Mesothelial cell of epicardium (in vitro differentiated cells): ENCODE measurements at regions not wholly inside any gene's neighbourhood (a gene's known extent, or its start where the extent isn't known, plus 50 kb on each side); places are given as distances from the start of the nearest gene placed in this dataset.
"Not testable (repeated sequence)": the region's sequence is repeated elsewhere in the genome, so short reads cannot be mapped to it uniquely, and the experiment has no call there.

Experiments
- DNase-seq, 2 experiments: peaks; one replicate each; pipeline ENCODE4 v3.0.0; 2021; ENCODE audit warnings: low spot score in 2 of 2; ENCODE audit not compliant: unreplicated experiment in 2 of 2
- H3K27ac Mint-ChIP-seq: 2 replicates; pipeline ENCODE4 v1.8.0; 2021; ENCODE audit warnings: mixed read lengths
- H3K27me3 Mint-ChIP-seq: 2 replicates; pipeline ENCODE4 v1.8.0; 2021; ENCODE audit warnings: low read depth, mixed read lengths
- H3K36me3 Mint-ChIP-seq: 2 replicates; pipeline ENCODE4 v1.8.0; 2021; ENCODE audit warnings: mixed read lengths
- H3K4me1 Mint-ChIP-seq: 2 replicates; pipeline ENCODE4 v1.8.0; 2021; ENCODE audit warnings: mixed read lengths
- H3K4me3 Mint-ChIP-seq: 2 replicates; pipeline ENCODE4 v1.8.0; 2021; ENCODE audit warnings: mild to moderate bottlenecking, moderate library complexity, mixed read lengths
- H3K9me3 Mint-ChIP-seq: 2 replicates; pipeline ENCODE4 v1.8.0; 2021; ENCODE audit warnings: mixed read lengths
- TF ChIP-seq, protein P1 (sequence below): fragments of 200-600 bp; sonication (generic); IDR thresholded peaks from one replicate; pipeline ENCODE4 v1.5.0; 2021; ENCODE audit warnings: antibody characterized with exemption; ENCODE audit not compliant: unreplicated experiment

DNA sequence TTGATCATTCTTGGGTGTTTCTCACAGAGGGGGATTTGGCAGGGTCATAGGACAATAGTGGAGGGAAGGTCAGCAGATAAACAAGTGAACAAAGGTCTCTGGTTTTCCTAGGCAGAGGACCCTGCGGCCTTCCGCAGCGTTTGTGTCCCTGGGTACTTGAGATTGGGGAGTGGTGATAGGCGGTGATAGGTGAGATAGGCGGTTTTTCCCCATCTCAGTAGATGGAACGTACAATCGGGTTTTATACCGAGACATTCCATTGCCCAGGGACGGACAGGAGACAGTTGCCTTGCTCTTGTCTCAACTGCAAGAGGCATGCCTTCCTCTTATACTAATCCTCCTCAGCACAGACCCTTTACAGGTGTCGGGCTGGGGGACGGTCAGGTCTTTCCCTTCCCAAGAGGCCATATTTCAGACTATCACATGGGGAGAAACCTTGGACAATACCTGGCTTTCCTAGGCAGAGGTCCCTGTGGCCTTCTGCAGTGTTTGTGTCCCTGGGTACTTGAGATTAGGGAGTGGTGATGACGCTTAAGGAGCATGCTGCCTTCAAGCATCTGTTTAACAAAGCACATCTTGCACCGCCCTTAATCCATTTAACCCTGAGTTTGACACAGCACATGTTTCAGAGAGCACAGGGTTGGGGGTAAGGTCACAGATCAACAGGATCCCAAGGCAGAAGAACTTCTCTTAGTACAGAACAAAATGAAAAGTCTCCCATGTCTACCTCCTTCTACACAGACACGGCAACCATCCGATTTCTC is 86.2 kb downstream of the OR2B2 start:
- Mint-ChIP-seq H3K4me1 (peaks cover 26% of the 10 kb centered on the region), H3K4me3 (peak overlapping the region; percentile 60), H3K27ac (peak overlapping the region; percentile 91)
- not testable (repeated sequence) for H3K27me3 Mint-ChIP-seq, H3K36me3 Mint-ChIP-seq, DNase-seq, H3K9me3 Mint-ChIP-seq

DNA sequence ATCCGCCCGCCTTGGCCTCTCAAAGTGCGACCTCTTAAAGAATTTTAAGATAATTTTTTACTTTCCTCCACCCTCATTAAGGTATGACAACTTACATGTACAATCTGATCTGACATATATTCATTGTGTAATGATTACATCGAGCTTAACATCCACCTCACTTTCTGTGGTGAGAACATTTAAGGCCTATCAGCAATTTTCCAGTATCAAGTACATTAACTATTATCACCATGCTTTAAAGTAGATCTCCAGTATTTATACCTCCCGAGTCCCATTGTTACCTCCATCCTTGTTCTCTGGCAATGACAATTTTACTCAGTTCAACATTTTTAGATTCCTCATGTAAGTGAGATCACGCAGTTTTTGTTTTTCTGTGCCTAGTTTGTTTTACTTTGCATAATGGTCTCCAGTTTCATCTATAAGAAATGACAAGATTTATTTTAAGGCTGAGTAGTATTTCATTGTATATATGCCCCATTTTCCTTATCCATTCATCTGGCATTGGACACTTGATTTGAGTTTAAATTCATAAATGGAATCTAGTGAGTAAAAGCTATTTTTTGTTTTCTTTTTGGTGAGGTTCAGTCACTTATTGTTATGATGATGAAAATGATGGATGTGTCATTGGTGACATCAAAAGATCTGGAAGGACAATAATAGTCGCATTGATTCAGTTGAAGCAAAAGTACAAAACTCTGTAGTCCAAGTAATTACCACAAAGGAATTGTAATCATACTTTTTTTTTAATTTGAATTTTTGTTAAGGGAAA is 87.0 kb downstream of the OR2B2 start:
- Mint-ChIP-seq H3K9me3 (no peaks in the 10 kb centered on the region), H3K27ac (peak overlapping the region; percentile 100), H3K27me3 (no peaks in the 10 kb centered on the region), H3K4me1 (peaks cover 20% of the 10 kb centered on the region), H3K36me3 (peaks cover 4% of the 10 kb centered on the region), H3K4me3 (peak overlapping the region; percentile 95)
- TF ChIP-seq, protein P1, sequence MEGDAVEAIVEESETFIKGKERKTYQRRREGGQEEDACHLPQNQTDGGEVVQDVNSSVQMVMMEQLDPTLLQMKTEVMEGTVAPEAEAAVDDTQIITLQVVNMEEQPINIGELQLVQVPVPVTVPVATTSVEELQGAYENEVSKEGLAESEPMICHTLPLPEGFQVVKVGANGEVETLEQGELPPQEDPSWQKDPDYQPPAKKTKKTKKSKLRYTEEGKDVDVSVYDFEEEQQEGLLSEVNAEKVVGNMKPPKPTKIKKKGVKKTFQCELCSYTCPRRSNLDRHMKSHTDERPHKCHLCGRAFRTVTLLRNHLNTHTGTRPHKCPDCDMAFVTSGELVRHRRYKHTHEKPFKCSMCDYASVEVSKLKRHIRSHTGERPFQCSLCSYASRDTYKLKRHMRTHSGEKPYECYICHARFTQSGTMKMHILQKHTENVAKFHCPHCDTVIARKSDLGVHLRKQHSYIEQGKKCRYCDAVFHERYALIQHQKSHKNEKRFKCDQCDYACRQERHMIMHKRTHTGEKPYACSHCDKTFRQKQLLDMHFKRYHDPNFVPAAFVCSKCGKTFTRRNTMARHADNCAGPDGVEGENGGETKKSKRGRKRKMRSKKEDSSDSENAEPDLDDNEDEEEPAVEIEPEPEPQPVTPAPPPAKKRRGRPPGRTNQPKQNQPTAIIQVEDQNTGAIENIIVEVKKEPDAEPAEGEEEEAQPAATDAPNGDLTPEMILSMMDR, result no peak
- no peak for DNase-seq

- DNase-seq, H3K36me3 Mint-ChIP-seq, H3K27me3 Mint-ChIP-seq, H3K9me3 Mint-ChIP-seq: not testable (repeated sequence)
- Mint-ChIP-seq H3K4me1 (peaks cover 14% of the 10 kb centered on the region), H3K27ac (peak overlapping the region; percentile 100), H3K4me3 (peak overlapping the region; percentile 95)
Observed at GRCh38 chr6:27824211-27825024, 87.8 kb downstream of the OR2B2 start.

DNA sequence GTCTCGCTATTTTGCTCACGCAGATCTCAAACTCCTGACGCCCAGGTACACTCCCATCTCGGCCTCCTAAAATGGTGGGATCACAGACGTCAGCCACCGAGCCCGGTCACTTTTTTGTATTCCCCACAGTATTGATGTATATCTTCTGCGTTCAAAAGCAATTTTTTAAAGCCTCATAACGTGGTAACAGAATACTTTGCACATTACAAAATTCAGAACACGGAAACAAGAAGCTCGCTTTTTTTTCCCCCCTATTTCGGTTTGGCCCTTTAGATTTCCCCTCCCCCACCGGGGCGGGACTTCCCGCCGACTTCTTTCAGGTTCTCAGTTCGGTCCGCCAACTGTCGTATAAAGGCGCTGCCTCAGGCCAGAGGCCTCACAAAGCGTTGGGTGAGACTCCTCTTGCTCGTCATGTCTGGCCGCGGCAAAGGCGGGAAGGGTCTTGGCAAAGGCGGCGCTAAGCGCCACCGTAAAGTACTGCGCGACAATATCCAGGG is 88.4 kb downstream of the OR2B2 start:
- Mint-ChIP-seq H3K4me1 (peaks cover 12% of the 10 kb centered on the region), H3K27ac (peak overlapping the region; percentile 100), H3K4me3 (peak overlapping the region; percentile 95)
- not testable (repeated sequence) for H3K27me3 Mint-ChIP-seq, H3K9me3 Mint-ChIP-seq, H3K36me3 Mint-ChIP-seq
- DNase-seq, result peak in 1 of 2 experiments; percentile 77

GRCh38 chr6:27816906-27817305 is 95.3 kb downstream of the OR2B2 start:
- H3K27ac Mint-ChIP-seq, result peak overlapping the region; percentile 23
- H3K36me3 Mint-ChIP-seq, result no peaks in the 10 kb centered on the region
- H3K4me1 Mint-ChIP-seq, result peaks cover 26% of the 10 kb centered on the region
- H3K9me3 Mint-ChIP-seq, result no peaks in the 10 kb centered on the region
- H3K4me3 Mint-ChIP-seq, result no peak overlapping the region
- TF ChIP-seq, protein P1, result no peak
- no peak for DNase-seq
- no peaks in the 10 kb centered on the region for H3K27me3 Mint-ChIP-seq

GRCh38 chr6:27814665-27815424 is 97.4 kb downstream of the OR2B2 start:
- peak; percentile 53 to 80 for DNase-seq
- Mint-ChIP-seq H3K9me3 (no peaks in the 10 kb centered on the region), H3K4me1 (peaks cover 42% of the 10 kb centered on the region), H3K27me3 (no peaks in the 10 kb centered on the region), H3K36me3 (no peaks in the 10 kb centered on the region), H3K27ac (peak overlapping the region; percentile 99), H3K4me3 (peak overlapping the region; percentile 77)
- TF ChIP-seq, protein P1, result no peak

- not testable (repeated sequence) for DNase-seq, H3K27me3 Mint-ChIP-seq, H3K9me3 Mint-ChIP-seq, H3K36me3 Mint-ChIP-seq
- Mint-ChIP-seq H3K27ac (peak overlapping the region; percentile 99), H3K4me1 (peaks cover 43% of the 10 kb centered on the region), H3K4me3 (peak overlapping the region; percentile 77)
Observed at GRCh38 chr6:27814415-27814664, 97.9 kb downstream of the OR2B2 start.
